A549 (cell line): ENCODE measurements at regions not wholly inside any gene's neighbourhood (a gene's known extent, or its start where the extent isn't known, plus 50 kb on each side); places are given as distances from the start of the nearest gene placed in this dataset.
"Not testable (repeated sequence)": the region's sequence is repeated elsewhere in the genome, so short reads cannot be mapped to it uniquely, and the experiment has no call there.

ENCODE experiments used
- CTCF ChIP-seq: fragments of >200 bp; sonication (Bioruptor Twin); formaldehyde crosslinking; IDR thresholded peaks from 3 replicates; pipeline ENCODE4 v1.5.1; 2016
- EP300 ChIP-seq, 2 experiments: fragments of >200 bp; sonication (Bioruptor Twin); formaldehyde crosslinking; IDR thresholded peaks; 2 replicates in 1 of 2; 3 replicates in 1 of 2; pipeline ENCODE4 v1.6.1; 2016 to 2017
- HDAC2 ChIP-seq: fragments of 200-600 bp; sonication (generic); IDR thresholded peaks from 2 replicates; pipeline ENCODE4 v1.6.1; 2016
- HOXA7 ChIP-seq: fragments of 250-450 bp; sonication (Bioruptor Pico); IDR thresholded peaks from 2 replicates; pipeline ENCODE4 v1.5.0; 2020; ENCODE audit warnings: mild to moderate bottlenecking, moderate library complexity
- JUN ChIP-seq, 2 experiments: fragments of >200 bp; sonication (Bioruptor Twin); formaldehyde crosslinking; IDR thresholded peaks; 2 replicates in 1 of 2; 3 replicates in 1 of 2; pipeline ENCODE4 v1.6.1; 2016 to 2017
- KDM5A ChIP-seq: fragments of 200-600 bp; sonication (generic); IDR thresholded peaks from 2 replicates; pipeline ENCODE4 v1.6.1; 2016; ENCODE audit warnings: antibody characterized with exemption, mild to moderate bottlenecking
- MAFK ChIP-seq: fragments of 450-650 bp; IDR thresholded peaks from 2 replicates; pipeline ENCODE4 v1.6.1; 2014; ENCODE audit not compliant: partially characterized antibody
- MAZ ChIP-seq: fragments of 150-350 bp; IDR thresholded peaks from 2 replicates; pipeline ENCODE4 v1.6.1; 2014; ENCODE audit warnings: antibody characterized with exemption, low read depth, low read length, borderline replicate concordance
- MYC ChIP-seq: IDR thresholded peaks from 2 replicates; pipeline ENCODE4 v1.6.1; 2012; ENCODE audit warnings: mild to moderate bottlenecking, inconsistent platforms, low read length, improper control_type of control experiment, borderline replicate concordance
- POLR2A ChIP-seq: IDR thresholded peaks from 2 replicates; pipeline ENCODE4 v1.6.1; 2012; ENCODE audit warnings: mild to moderate bottlenecking, low read length
- REST ChIP-seq: fragments of 200-600 bp; sonication (generic); IDR thresholded peaks from 2 replicates; pipeline ENCODE4 v1.6.1; 2016; ENCODE audit warnings: antibody characterized with exemption, mild to moderate bottlenecking, moderate library complexity
- RFX5 ChIP-seq: fragments of 450-650 bp; IDR thresholded peaks from 2 replicates; pipeline ENCODE4 v1.7.1; 2014; ENCODE audit warnings: antibody characterized with exemption, mild to moderate bottlenecking, moderate library complexity
- SMC3 ChIP-seq: fragments of >200 bp; sonication (Bioruptor Twin); formaldehyde crosslinking; IDR thresholded peaks from 3 replicates; pipeline ENCODE4 v1.6.1; 2018; ENCODE audit warnings: inconsistent platforms

- TF ChIP-seq EP300 (IDR thresholded peaks at IDR 0.05); POLR2A; CTCF; MAFK; RFX5; SMC3; MYC; KDM5A; HOXA7 (CRISPR knock-in tag); REST; JUN (IDR thresholded peaks at IDR 0.05); HDAC2; MAZ: not testable (repeated sequence)
Observed at GRCh38 chr10:4903126-4903525, 60.1 kb upstream of the AKR1C1 start.
